ENCODE measurements at regions not wholly inside any gene's neighbourhood (a gene's known extent, or its start where the extent isn't known, plus 50 kb on each side); places are given as distances from the start of the nearest gene placed in this dataset.
"Not testable (repeated sequence)": the region's sequence is repeated elsewhere in the genome, so short reads cannot be mapped to it uniquely, and the experiment has no call there.

GRCh38 chr6:141561154-141561553 lies 571.6 kb upstream of the GJE1 start:
- DNase-seq, result no peak

DNA sequence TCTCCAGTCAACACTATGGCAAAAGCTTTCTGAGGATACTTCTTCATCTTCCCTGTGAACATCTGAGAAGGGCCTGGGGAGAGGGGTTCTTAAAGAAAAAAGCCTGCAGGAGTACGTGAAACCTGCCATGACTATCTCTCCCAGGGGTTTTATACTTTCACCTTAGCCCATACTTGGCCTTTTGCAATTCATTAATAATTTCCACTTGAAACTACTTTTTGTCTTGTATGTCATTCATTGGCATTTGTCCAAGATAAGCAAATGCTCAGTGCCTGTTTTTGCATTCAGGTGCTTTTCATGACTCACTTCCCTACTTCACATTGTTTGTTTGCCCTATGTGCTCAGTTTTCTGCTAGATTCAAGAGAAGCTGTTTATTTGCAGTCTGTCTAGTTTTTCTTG lies 580.3 kb upstream of the GJE1 start:
- peak; percentile 85 for DNase-seq

GRCh38 chr6:141552031-141552430 lies 580.7 kb upstream of the GJE1 start:
- DNase-seq, result no peak

DNA sequence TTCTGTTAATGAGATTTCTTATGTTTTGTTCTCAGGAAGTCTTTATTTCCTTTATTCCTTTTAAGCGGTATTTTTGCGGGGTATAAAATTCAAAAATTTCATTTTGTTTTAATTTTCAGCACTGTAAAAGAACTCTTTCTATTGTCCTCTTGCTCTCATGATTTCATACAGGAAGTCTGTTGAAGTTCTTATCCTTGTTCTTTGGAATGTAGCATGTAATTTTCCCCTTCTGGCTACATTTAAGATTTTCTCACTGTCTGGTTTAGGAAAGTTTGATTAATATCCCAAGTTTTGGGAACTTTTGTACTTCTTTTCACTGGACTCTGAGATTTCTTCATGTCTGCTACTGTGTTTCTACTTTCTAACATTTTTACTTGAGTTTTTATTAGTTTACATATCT lies 581.4 kb upstream of the GJE1 start:
- no peak for DNase-seq

- DNase-seq, result no peak
Observed at GRCh38 chr6:141550471-141550870, 582.3 kb upstream of the GJE1 start.

GRCh38 chr6:141548966-141549365 lies 583.8 kb upstream of the GJE1 start:
- no peak for DNase-seq

DNA sequence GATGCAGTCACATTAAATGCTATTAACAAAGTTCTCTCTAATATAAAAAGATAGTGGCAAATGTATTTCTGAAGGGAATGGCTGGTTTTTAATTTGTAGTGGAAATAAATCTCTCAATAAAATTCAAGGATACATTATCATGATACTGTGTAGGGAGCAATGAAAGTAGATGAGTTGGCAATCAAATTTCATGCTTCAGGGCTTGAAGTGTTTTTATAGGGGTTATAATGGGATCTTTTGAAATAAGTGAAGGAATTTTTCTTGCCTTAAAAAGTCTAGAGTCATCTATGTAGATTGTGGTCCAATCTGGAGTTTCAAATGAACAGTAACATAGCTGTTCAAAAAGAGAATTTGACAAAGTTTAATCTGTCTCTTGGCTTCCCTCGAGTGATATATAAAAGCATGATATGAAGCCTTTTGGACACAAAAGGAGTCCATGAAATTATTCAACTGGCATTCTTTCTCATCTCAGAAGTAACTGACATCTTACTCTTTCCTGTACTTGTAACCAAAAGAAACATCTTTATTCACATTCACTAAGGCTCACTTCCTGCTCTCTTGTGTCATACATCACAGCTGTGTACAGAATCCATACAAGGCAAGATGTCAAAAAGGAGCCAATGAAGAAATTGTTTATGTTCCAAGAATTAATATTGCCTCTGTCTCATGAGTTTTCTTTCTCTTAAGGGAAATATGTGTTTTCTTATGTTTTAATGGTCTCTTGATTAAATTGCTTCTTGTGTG lies 591.0 kb upstream of the GJE1 start:
- DNase-seq, result no peak

DNA sequence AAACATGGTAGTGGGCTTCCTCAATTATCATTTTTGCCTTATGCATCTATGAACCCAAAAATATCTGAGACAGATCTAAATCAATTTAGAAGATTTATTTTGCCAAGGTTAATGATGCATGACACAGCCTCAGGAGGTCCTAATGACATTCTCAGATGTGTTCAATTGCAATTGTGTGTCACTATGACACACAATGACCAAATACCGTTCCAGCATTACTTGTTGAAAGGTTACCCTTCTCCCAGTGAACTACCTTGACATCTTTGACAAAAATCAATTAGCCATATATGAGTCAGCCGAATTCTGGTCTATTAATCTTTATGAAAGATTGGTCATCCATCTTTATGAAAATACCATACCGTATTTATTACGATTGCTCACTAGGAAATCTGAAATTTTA lies 592.5 kb upstream of the GJE1 start:
- no peak for DNase-seq

- DNase-seq, result no peak
Observed at GRCh38 chr6:141539617-141540016, 593.1 kb upstream of the GJE1 start.

GRCh38 chr6:141532211-141532610 lies 600.5 kb upstream of the GJE1 start:
- DNase-seq, result no peak

DNA sequence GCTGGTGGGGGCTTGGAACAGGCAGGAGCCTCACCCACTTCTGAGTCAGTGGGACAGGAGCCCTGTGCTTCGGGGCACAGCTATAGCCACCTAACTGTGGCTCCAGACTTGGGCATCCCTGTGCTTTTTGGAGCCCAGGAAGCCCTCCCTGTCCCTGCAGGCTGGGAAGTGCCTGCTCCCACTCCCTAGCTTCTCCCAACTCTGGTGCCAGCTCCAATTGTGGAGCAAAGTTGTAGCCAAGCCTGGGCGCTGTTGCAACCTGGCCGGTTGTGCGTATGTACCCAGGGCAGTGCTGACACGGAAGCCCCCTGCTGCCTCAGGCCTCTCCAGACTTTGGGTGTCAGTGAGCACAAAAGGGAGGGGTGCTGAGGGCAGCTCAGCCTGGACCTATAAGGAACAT lies 601.7 kb upstream of the GJE1 start:
- no peak for DNase-seq

DNA sequence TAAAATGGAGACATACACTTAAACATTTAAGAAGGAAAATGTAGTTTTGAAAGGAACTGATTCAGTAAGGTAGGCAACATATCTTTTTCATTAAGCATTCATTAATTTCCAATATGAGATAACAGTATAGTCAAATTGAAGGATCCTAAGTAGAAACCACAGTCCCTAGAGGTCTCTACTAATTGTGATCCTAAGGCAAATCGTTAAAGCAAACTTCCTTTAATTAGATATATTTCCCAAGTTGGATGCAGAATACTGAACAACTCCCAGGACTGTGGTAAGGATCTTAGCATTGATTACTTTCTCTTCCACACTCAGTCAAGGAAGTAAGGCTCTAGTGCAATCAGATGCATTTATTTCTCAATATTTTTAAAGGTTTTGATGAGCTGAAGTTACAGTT lies 604.1 kb upstream of the GJE1 start:
- DNase-seq, result no peak

DNA sequence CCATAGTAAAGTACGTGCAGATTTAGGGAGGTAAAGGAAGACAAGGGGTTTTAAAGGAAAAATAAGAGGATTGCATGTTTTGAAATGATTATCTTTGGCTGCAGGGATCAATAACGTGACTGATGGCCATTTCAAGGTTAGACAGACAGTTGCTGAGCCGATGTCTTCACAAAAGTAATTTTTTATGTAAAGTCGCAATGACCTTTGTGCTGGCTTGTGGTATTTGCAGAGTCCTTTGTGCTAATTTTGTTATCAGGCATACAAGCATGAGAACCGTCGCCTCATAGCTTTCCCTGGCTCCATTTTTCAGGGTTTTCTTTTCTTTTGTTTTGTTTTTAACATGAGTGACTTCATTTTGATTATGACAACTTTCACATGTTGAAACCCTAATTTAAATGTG lies 605.7 kb upstream of the GJE1 start:
- DNase-seq, result no peak

GRCh38 chr6:141521440-141521839 lies 611.3 kb upstream of the GJE1 start:
- DNase-seq, result no peak

GRCh38 chr6:141513830-141514229 lies 618.9 kb upstream of the GJE1 start:
- DNase-seq, result no peak

DNA sequence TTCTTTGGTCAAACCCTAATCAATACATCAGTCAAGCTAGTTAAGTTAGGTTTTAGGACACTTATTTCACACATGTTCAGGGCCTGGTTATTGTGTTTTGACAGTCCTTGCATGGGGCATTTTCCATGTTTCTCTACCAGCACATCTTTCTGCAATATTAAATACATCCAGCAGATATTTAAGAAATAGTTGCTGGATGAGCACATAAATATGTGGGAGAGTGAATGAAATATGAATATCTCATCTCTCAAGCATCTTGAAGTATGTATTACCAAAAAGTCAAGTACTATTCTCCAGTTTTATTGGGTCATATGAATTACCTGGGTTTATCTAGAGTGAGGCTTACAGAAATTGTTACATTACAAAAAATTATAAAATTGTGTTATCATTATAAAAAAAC lies 621.9 kb upstream of the GJE1 start:
- no peak for DNase-seq

GRCh38 chr6:141506062-141506461 lies 626.7 kb upstream of the GJE1 start:
- DNase-seq, result not testable (repeated sequence)

- not testable (repeated sequence) for DNase-seq
Observed at GRCh38 chr6:141504318-141504717, 628.4 kb upstream of the GJE1 start.

DNA sequence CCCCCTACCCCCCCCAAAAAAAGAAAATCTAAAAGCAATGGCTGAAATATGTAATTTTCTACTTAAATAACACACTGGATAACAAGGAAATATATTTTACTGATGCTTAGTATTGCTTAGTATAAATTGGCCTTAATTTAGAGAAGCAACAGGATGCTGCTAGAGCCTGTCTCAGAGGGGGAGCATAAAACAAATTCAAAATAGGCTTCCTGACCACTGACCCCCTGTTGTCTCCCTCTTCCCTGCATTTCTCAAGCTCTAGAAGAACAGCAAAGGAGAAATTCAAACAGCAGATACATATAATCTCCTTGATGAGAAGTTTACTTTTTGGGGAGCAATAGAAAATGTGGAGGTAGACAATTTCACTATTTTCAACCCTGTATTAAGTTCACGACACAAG lies 631.1 kb upstream of the GJE1 start:
- no peak for DNase-seq

DNA sequence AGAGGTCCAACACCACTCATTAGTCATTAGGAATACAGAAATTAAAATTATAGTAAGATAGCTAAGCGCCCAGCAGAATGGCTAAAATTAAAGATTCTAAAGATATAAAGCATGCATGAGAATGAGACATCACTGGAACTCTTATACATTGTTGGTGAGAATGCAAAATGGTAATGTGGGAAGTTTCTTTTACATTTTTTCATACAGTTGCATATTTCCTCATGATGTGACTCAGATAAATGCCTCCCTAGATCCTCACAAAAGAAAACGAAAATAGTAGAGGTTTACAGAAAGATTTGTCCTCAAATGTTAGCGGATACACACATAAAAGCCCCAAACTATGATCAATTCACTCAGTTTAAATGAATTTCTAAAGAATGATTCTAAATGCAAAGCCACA lies 633.7 kb upstream of the GJE1 start:
- no peak for DNase-seq

DNA sequence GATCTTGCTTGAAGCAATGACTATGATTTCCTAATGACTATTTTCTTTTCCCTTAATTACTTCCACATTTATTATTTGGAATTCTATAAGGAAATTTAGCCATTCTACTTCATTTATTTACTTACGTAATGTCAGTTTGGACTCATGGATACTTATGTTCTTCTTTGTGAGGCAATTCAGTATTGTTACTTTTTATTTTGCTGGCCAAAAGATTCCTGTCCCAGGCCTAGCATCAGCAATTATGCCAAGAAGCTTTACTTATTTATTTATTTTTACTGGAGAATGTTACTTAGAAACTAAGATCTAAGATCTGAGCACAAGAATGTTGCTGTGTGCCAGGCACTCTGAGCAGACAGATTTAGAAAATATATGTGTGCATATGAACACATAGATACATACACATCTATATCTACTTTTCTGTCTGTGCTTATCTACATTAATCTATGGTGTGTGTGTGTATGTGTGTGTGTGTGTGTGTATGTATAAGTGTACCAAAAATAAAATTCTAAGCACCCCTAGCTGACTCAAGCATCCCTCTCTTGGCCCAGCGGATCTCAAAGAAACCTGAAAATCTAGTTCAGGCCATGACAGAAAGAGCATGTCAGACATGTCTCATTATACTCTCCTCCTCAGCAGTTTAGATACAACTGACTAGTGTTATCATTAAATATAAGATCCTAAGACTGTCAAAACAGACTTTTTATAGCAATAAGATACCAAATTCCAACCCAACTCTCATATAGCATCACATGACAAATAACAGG lies 640.0 kb upstream of the GJE1 start:
- DNase-seq, result no peak

DNA sequence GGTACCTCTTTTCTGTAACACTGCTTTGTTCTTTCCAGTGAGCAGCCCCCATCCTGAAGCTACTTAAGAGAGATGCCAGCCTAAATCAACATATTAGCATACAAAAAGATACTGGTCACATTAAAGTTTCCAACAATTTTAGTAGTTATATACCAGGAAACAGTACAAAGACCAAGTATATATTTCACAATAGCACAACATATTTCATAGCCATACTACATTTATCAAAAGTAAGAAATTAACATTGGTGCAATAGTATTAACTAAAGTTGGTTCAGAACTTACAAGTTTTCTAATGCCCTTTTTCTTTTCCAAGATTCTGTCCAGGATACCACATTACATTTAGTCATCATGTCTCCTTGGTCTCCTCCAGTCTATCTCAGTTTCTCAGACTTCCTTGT lies 641.0 kb upstream of the GJE1 start:
- DNase-seq, result no peak

GRCh38 chr6:141490982-141491381 lies 641.7 kb upstream of the GJE1 start:
- no peak for DNase-seq

DNA sequence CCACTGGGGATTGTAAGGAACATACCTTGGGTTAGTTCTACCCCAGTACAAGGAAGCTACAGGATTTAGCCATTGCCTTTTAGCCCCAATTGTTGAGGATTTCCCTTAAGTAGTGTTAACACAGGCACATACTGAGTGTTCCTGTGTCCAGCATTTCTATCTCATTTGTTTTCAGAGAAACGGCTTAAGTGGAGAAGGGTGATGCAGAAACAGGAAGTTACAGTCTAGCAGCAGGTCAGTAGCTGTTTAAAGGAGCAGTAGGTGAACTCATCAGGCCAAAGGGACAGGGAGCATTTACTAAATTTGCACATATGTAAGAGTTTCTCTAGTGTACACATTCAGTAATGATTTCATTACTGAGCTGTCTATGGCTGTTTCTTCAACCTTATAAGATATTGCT lies 644.2 kb upstream of the GJE1 start:
- peak; percentile 44 for DNase-seq

GRCh38 chr6:141486942-141487341 lies 645.8 kb upstream of the GJE1 start:
- DNase-seq, result peak; percentile 42

Data from NCI-H2029 treated with DMSO at 0.1 percent for 48 hours (cell line).